ENCODE measurements at regions not wholly inside any gene's neighbourhood (a gene's known extent, or its start where the extent isn't known, plus 50 kb on each side); places are given as distances from the start of the nearest gene placed in this dataset.

- intact Hi-C loops (cut with DNase I): no loop called here
- no peak overlapping the region for H3K27ac ChIP-seq
- DNase-seq: no peak
- no peaks in the 10 kb centered on the region for H3K9me3 ChIP-seq
- TF ChIP-seq POLR2A (IDR thresholded peaks at IDR 0.05): no peak
- no peak for TF ChIP-seq CTCF (IDR thresholded peaks at IDR 0.05)
- no peak for TF ChIP-seq EP300 (IDR thresholded peaks at IDR 0.05)
- no peak overlapping the region for H3K4me3 ChIP-seq
- WGBS, 3 donors: 80 to 88% (median 80%) methylated on average over 5 of the region's 5 CpGs
- H3K4me1 ChIP-seq (ENCODE audit: insufficient read depth): peaks cover 6% of the 10 kb centered on the region
- H3K36me3 ChIP-seq: no peaks in the 10 kb centered on the region
- no peaks in the 10 kb centered on the region for H3K27me3 ChIP-seq
Observed at GRCh38 chr3:64974401-64974800, 286.6 kb upstream of the ADAMTS9 start.

- H3K27ac ChIP-seq: no peak overlapping the region
- no peaks in the 10 kb centered on the region for H3K36me3 ChIP-seq
- no peaks in the 10 kb centered on the region for H3K9me3 ChIP-seq
- no peak overlapping the region for H3K4me3 ChIP-seq
- no peak for DNase-seq
- intact Hi-C loops (cut with DNase I): no loop called here
- 81 to 97% (median 86%) methylated on average over 1 of the region's 1 CpG for WGBS, 3 donors
- peaks cover 6% of the 10 kb centered on the region for H3K4me1 ChIP-seq (ENCODE audit: insufficient read depth)
- TF ChIP-seq EP300 (IDR thresholded peaks at IDR 0.05) (no peak), POLR2A (IDR thresholded peaks at IDR 0.05) (no peak)
- no peaks in the 10 kb centered on the region for H3K27me3 ChIP-seq
Observed at GRCh38 chr3:64972793-64973192, 285.0 kb upstream of the ADAMTS9 start.

- H3K4me1 ChIP-seq (ENCODE audit: insufficient read depth): peaks cover 6% of the 10 kb centered on the region
- no peak overlapping the region for H3K27ac ChIP-seq
- WGBS, 3 donors: 40 to 50% (median 46%) methylated on average over 1 of the region's 1 CpG
- intact Hi-C loops (cut with DNase I): no loop called here
- no peak overlapping the region for H3K4me3 ChIP-seq
- no peaks in the 10 kb centered on the region for H3K9me3 ChIP-seq
- no peak for TF ChIP-seq EP300 (IDR thresholded peaks at IDR 0.05)
- no peak for TF ChIP-seq POLR2A (IDR thresholded peaks at IDR 0.05)
- no peak for TF ChIP-seq CTCF (IDR thresholded peaks at IDR 0.05)
- DNase-seq: no peak
- H3K36me3 ChIP-seq: no peaks in the 10 kb centered on the region
- no peaks in the 10 kb centered on the region for H3K27me3 ChIP-seq
Observed at GRCh38 chr3:64971602-64972001, 283.8 kb upstream of the ADAMTS9 start.

- intact Hi-C loops (cut with DNase I): no loop called here
Observed at GRCh38 chr3:64970634-64971033, 282.8 kb upstream of the ADAMTS9 start.

GRCh38 chr3:64961301-64961700, 273.5 kb upstream of the ADAMTS9 start:
- H3K9me3 ChIP-seq: no peaks in the 10 kb centered on the region
- no peaks in the 10 kb centered on the region for H3K27me3 ChIP-seq
- DNase-seq: no peak
- no peak overlapping the region for H3K4me3 ChIP-seq
- no peaks in the 10 kb centered on the region for H3K36me3 ChIP-seq
- intact Hi-C loops (cut with DNase I): no loop called here
- H3K4me1 ChIP-seq (ENCODE audit: insufficient read depth): peaks cover 3% of the 10 kb centered on the region
- TF ChIP-seq POLR2A (IDR thresholded peaks at IDR 0.05) (no peak), EP300 (IDR thresholded peaks at IDR 0.05) (no peak), CTCF (IDR thresholded peaks at IDR 0.05) (no peak)
- no peak overlapping the region for H3K27ac ChIP-seq

More at GRCh38 chr3:64970634-64971033, 282.8 kb upstream of the ADAMTS9 start:
- Histone ChIP-seq H3K9me3 (no peaks in the 10 kb centered on the region), H3K36me3 (no peaks in the 10 kb centered on the region), H3K4me3 (no peak overlapping the region), H3K27me3 (no peaks in the 10 kb centered on the region), H3K4me1 (ENCODE audit: insufficient read depth) (peaks cover 6% of the 10 kb centered on the region), H3K27ac (no peak overlapping the region)
- TF ChIP-seq CTCF (IDR thresholded peaks at IDR 0.05) (no peak), POLR2A (IDR thresholded peaks at IDR 0.05) (no peak), EP300 (IDR thresholded peaks at IDR 0.05) (no peak)
- DNase-seq: no peak
- 73 to 93% (median 85%) methylated on average over 3 of the region's 3 CpGs for WGBS, 3 donors

Data from ovary (tissue), 7 donors.